ENCODE measurements at regions not wholly inside any gene's neighbourhood (a gene's known extent, or its start where the extent isn't known, plus 50 kb on each side); places are given as distances from the start of the nearest gene placed in this dataset.
A peak's percentile ranks its signal among the peaks of the same experiment; 100 is the strongest.

GRCh38 chr9:20208226-20208625 is 414.1 kb downstream of the MLLT3 start:
- no peak for ATAC-seq
- intact Hi-C loops (cut with micrococcal nuclease), result no loop called here
- DNase-seq, result no peak

GRCh38 chr9:20207176-20207575 is 415.1 kb downstream of the MLLT3 start:
- intact Hi-C loops (cut with micrococcal nuclease), result no loop called here
- ATAC-seq, result no peak
- no peak for DNase-seq

- intact Hi-C loops (cut with micrococcal nuclease), result no loop called here
- DNase-seq (no peak), ATAC-seq (no peak)
These were observed 416.5 kb downstream of the MLLT3 start for GRCh38 chr9:20205821-20206220.

GRCh38 chr9:20200991-20201431 is 412.2 kb upstream of the SLC24A2 start:
- ATAC-seq (peak; percentile 50), DNase-seq (no peak)
- intact Hi-C loops (cut with micrococcal nuclease), result no loop called here

- ATAC-seq (no peak), DNase-seq (no peak)
- intact Hi-C loops (cut with micrococcal nuclease), result no loop called here
These were observed 411.7 kb upstream of the SLC24A2 start for GRCh38 chr9:20200581-20200980.

- DNase-seq (no peak), ATAC-seq (no peak)
- intact Hi-C loops (cut with micrococcal nuclease), result no loop called here
These were observed 410.3 kb upstream of the SLC24A2 start for GRCh38 chr9:20199111-20199510.

GRCh38 chr9:20197976-20198685 is 409.3 kb upstream of the SLC24A2 start:
- DNase-seq, result peak; percentile 26
- ATAC-seq, result no peak
- intact Hi-C loops (cut with micrococcal nuclease), result no loop called here

GRCh38 chr9:20191228-20191840 is 402.5 kb upstream of the SLC24A2 start:
- intact Hi-C loops (cut with micrococcal nuclease), result no loop called here
- ATAC-seq, result no peak
- no peak for DNase-seq

- intact Hi-C loops (cut with micrococcal nuclease), result no loop called here
- DNase-seq (no peak), ATAC-seq (no peak)
These were observed 401.0 kb upstream of the SLC24A2 start for GRCh38 chr9:20189871-20190270.

- intact Hi-C loops (cut with micrococcal nuclease), result no loop called here
- no peak for DNase-seq
- ATAC-seq, result no peak
These were observed 400.0 kb upstream of the SLC24A2 start for GRCh38 chr9:20188616-20189369.

- intact Hi-C loops (cut with micrococcal nuclease), result no loop called here
- no peak for DNase-seq
- no peak for ATAC-seq
These were observed 398.5 kb upstream of the SLC24A2 start for GRCh38 chr9:20187318-20187717.

- no peak for ATAC-seq
- intact Hi-C loops (cut with micrococcal nuclease), result no loop called here
- no peak for DNase-seq
These were observed 398.0 kb upstream of the SLC24A2 start for GRCh38 chr9:20186823-20187222.

GRCh38 chr9:20186231-20186630 is 397.4 kb upstream of the SLC24A2 start:
- intact Hi-C loops (cut with micrococcal nuclease), result no loop called here
- no peak for DNase-seq
- ATAC-seq, result no peak

- no peak for DNase-seq
- intact Hi-C loops (cut with micrococcal nuclease), result no loop called here
- ATAC-seq, result no peak
These were observed 395.7 kb upstream of the SLC24A2 start for GRCh38 chr9:20184541-20184940.

GRCh38 chr9:20178679-20179078 is 389.8 kb upstream of the SLC24A2 start:
- DNase-seq, result no peak
- intact Hi-C loops (cut with micrococcal nuclease), result no loop called here
- ATAC-seq, result no peak

GRCh38 chr9:20178197-20178596 is 389.4 kb upstream of the SLC24A2 start:
- intact Hi-C loops (cut with micrococcal nuclease), result no loop called here
- ATAC-seq, result no peak
- DNase-seq, result no peak

GRCh38 chr9:20170122-20170521 is 381.3 kb upstream of the SLC24A2 start:
- ATAC-seq (no peak), DNase-seq (no peak)
- intact Hi-C loops (cut with micrococcal nuclease), result no loop called here

GRCh38 chr9:20152151-20152725 is 363.4 kb upstream of the SLC24A2 start:
- no peak for ATAC-seq
- no peak for DNase-seq
- intact Hi-C loops (cut with micrococcal nuclease), result no loop called here

GRCh38 chr9:20148416-20148815 is 359.6 kb upstream of the SLC24A2 start:
- ATAC-seq, result no peak
- intact Hi-C loops (cut with micrococcal nuclease), result no loop called here

GRCh38 chr9:20144197-20144596 is 355.4 kb upstream of the SLC24A2 start:
- DNase-seq (no peak), ATAC-seq (no peak)
- intact Hi-C loops (cut with micrococcal nuclease), result no loop called here

More at GRCh38 chr9:20148416-20148815, 359.6 kb upstream of the SLC24A2 start:
- DNase-seq, result no peak

Measured in left ventricle myocardium superior (tissue), 1 donor.